ENCODE measurements at regions not wholly inside any gene's neighbourhood (a gene's known extent, or its start where the extent isn't known, plus 50 kb on each side); places are given as distances from the start of the nearest gene placed in this dataset.

GRCh38 chr15:62991698-62992097 is 50.8 kb upstream of the TPM1 start:
- Histone ChIP-seq H3K36me3 (ENCODE audit: insufficient read depth, low read length) (no peaks in the 10 kb centered on the region), H3K27ac (ENCODE audit: low read length) (no peak overlapping the region), H3K9me3 (ENCODE audit: low read length) (no peaks in the 10 kb centered on the region), H2AFZ (ENCODE audit: low read depth, low read length) (no peak overlapping the region), H3K9ac (ENCODE audit: low read length) (no peak overlapping the region), H3K79me2 (replicated peaks; ENCODE audit: insufficient read depth, low read length) (no peaks in the 10 kb centered on the region), H4K20me1 (ENCODE audit: insufficient read depth) (no peaks in the 10 kb centered on the region), H3K27me3 (ENCODE audit: insufficient read depth, low read depth, low read length) (no peaks in the 10 kb centered on the region), H3F3A (ENCODE audit: insufficient read depth, low read length, poor library complexity, severe bottlenecking) (no peaks in the 10 kb centered on the region), H3K9me2 (ENCODE audit: insufficient read depth, low read length) (no peaks in the 10 kb centered on the region), H3K4me3 (ENCODE audit: low read length) (no peak overlapping the region), H3K4me2 (ENCODE audit: low read length) (no peak overlapping the region)
- TF ChIP-seq TAF1 (IDR thresholded peaks at IDR 0.05; ENCODE audit: low read depth) (no peak), EP300 (conservative IDR thresholded peaks at IDR 0.05; ENCODE audit: poor library complexity, severe bottlenecking) (no peak), MXI1 (conservative IDR thresholded peaks at IDR 0.05; ENCODE audit: poor library complexity, severe bottlenecking) (no peak), SMC3 (conservative IDR thresholded peaks at IDR 0.05; ENCODE audit: poor library complexity) (no peak), REST (IDR thresholded peaks at IDR 0.05; ENCODE audit: borderline replicate concordance) (no peak), RAD21 (conservative IDR thresholded peaks at IDR 0.05) (no peak), POLR2AphosphoS5 (IDR thresholded peaks at IDR 0.05) (no peak), EZH2 (IDR thresholded peaks at IDR 0.05; ENCODE audit: borderline replicate concordance, insufficient read depth, low read length, poor library complexity, severe bottlenecking) (no peak), CTCF (IDR thresholded peaks at IDR 0.05; ENCODE audit: poor library complexity, severe bottlenecking) (no peak)

GRCh38 chr15:62992302-62992701 is 50.2 kb upstream of the TPM1 start:
- Histone ChIP-seq H2AFZ (ENCODE audit: low read depth, low read length) (no peak overlapping the region), H3K36me3 (ENCODE audit: insufficient read depth, low read length) (no peaks in the 10 kb centered on the region), H3K9me2 (ENCODE audit: insufficient read depth, low read length) (no peaks in the 10 kb centered on the region), H3K9me3 (ENCODE audit: low read length) (no peaks in the 10 kb centered on the region), H3K4me2 (ENCODE audit: low read length) (no peak overlapping the region), H3K4me3 (ENCODE audit: low read length) (no peak overlapping the region), H3K9ac (ENCODE audit: low read length) (no peak overlapping the region), H3K27ac (ENCODE audit: low read length) (no peak overlapping the region), H3F3A (ENCODE audit: insufficient read depth, low read length, poor library complexity, severe bottlenecking) (no peaks in the 10 kb centered on the region), H3K27me3 (ENCODE audit: insufficient read depth, low read depth, low read length) (no peaks in the 10 kb centered on the region), H3K79me2 (replicated peaks; ENCODE audit: insufficient read depth, low read length) (no peaks in the 10 kb centered on the region), H4K20me1 (ENCODE audit: insufficient read depth) (no peaks in the 10 kb centered on the region)
- TF ChIP-seq MXI1 (conservative IDR thresholded peaks at IDR 0.05; ENCODE audit: poor library complexity, severe bottlenecking) = no peak
- TF ChIP-seq TAF1 (IDR thresholded peaks at IDR 0.05; ENCODE audit: low read depth) = no peak
- TF ChIP-seq RAD21 (conservative IDR thresholded peaks at IDR 0.05) = no peak
- no peak for TF ChIP-seq REST (IDR thresholded peaks at IDR 0.05; ENCODE audit: borderline replicate concordance)
- no peak for TF ChIP-seq CTCF (IDR thresholded peaks at IDR 0.05; ENCODE audit: poor library complexity, severe bottlenecking)
- no peak for TF ChIP-seq EP300 (conservative IDR thresholded peaks at IDR 0.05; ENCODE audit: poor library complexity, severe bottlenecking)
- TF ChIP-seq SMC3 (conservative IDR thresholded peaks at IDR 0.05; ENCODE audit: poor library complexity) = no peak
- TF ChIP-seq POLR2AphosphoS5 (IDR thresholded peaks at IDR 0.05) = no peak
- TF ChIP-seq EZH2 (IDR thresholded peaks at IDR 0.05; ENCODE audit: borderline replicate concordance, insufficient read depth, low read length, poor library complexity, severe bottlenecking) = no peak
